ENCODE measurements at regions not wholly inside any gene's neighbourhood (a gene's known extent, or its start where the extent isn't known, plus 50 kb on each side); places are given as distances from the start of the nearest gene placed in this dataset.
A peak's percentile ranks its signal among the peaks of the same experiment; 100 is the strongest.

- no peak overlapping the region for H3K4me3 ChIP-seq (ENCODE audit: low read depth, low read length)
- 95% methylated on average over 2 of the region's 2 CpGs for WGBS
Measured at GRCh38 chr3:176926688-176927087, 270.6 kb downstream of the TBL1XR1 start.

DNA sequence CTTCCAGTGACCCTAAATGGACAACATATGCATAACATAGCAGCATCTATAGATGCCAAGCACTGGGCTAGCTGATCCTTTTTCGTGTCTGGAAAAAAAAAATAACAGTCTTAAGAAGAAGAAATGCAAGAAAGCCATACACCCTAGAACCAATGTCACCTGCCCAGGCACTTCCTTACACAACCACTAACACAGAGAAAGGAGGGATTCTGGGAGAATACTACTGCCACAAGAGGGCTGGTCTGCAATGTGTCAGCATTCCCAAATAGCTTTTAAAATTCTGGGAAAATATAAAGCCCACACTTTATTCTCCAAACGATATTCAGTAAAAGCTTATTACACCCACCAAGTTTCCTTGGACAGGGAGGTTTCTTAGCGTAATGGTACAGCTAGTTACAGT lies 271.2 kb downstream of the TBL1XR1 start:
- Histone ChIP-seq H3K4me1 (ENCODE audit: insufficient read depth) (no peaks in the 10 kb centered on the region), H3K27ac (ENCODE audit: low read depth) (no peak overlapping the region), H3K4me3 (ENCODE audit: low read depth, low read length) (no peak overlapping the region), H3K36me3 (ENCODE audit: insufficient read depth) (no peaks in the 10 kb centered on the region)
- 73% methylated on average over 3 of the region's 3 CpGs for WGBS
- DNase-seq (ENCODE audit: extremely low spot score) = no peak

More at GRCh38 chr3:176926688-176927087, 270.6 kb downstream of the TBL1XR1 start:
- no peak for DNase-seq (ENCODE audit: extremely low spot score)
- no peak overlapping the region for H3K27ac ChIP-seq (ENCODE audit: low read depth)
- no peaks in the 10 kb centered on the region for H3K36me3 ChIP-seq (ENCODE audit: insufficient read depth)
- H3K4me1 ChIP-seq (ENCODE audit: insufficient read depth) = no peaks in the 10 kb centered on the region

GRCh38 chr3:176920766-176921160 lies 276.5 kb downstream of the TBL1XR1 start:
- H3K4me3 ChIP-seq (ENCODE audit: low read depth, low read length) = no peak overlapping the region
- DNase-seq (ENCODE audit: extremely low spot score) = no peak
- H3K4me1 ChIP-seq (ENCODE audit: insufficient read depth) = no peaks in the 10 kb centered on the region
- no peak overlapping the region for H3K27ac ChIP-seq (ENCODE audit: low read depth)
- no peaks in the 10 kb centered on the region for H3K36me3 ChIP-seq (ENCODE audit: insufficient read depth)
- WGBS = 64% methylated on average over 5 of the region's 5 CpGs

- WGBS = 74% methylated on average over 11 of the region's 11 CpGs
- no peak for DNase-seq (ENCODE audit: extremely low spot score)
- Histone ChIP-seq H3K36me3 (ENCODE audit: insufficient read depth) (no peaks in the 10 kb centered on the region), H3K4me3 (ENCODE audit: low read depth, low read length) (no peak overlapping the region), H3K27ac (ENCODE audit: low read depth) (no peak overlapping the region), H3K4me1 (ENCODE audit: insufficient read depth) (no peaks in the 10 kb centered on the region)
Measured at GRCh38 chr3:176919836-176920765, 277.2 kb downstream of the TBL1XR1 start.

DNA sequence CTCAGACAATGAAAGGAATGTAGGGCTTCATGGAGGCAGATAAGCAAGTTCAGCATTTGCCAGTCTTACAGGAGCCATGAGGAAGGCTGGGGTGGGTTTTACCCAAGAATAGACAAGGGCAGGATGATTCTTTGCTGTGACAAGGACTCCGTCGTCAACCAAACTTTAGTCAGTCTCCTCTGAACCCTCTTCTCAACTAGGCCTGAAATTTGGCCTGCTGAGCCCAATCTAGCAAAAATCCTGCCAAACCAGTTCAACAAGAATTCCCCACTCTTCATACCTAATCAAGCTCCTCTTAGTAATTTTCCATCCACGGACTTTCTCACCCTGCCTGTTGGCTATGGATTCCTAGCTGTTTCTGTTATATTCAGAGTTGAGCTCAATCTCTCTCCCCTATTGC lies 280.5 kb downstream of the TBL1XR1 start:
- peaks cover 2% of the 10 kb centered on the region for H3K4me1 ChIP-seq (ENCODE audit: insufficient read depth)
- H3K4me3 ChIP-seq (ENCODE audit: low read depth, low read length) = no peak overlapping the region
- H3K27ac ChIP-seq (ENCODE audit: low read depth) = no peak overlapping the region
- DNase-seq (ENCODE audit: extremely low spot score) = no peak
- 87% methylated on average over 3 of the region's 3 CpGs for WGBS
- H3K36me3 ChIP-seq (ENCODE audit: insufficient read depth) = no peaks in the 10 kb centered on the region

DNA sequence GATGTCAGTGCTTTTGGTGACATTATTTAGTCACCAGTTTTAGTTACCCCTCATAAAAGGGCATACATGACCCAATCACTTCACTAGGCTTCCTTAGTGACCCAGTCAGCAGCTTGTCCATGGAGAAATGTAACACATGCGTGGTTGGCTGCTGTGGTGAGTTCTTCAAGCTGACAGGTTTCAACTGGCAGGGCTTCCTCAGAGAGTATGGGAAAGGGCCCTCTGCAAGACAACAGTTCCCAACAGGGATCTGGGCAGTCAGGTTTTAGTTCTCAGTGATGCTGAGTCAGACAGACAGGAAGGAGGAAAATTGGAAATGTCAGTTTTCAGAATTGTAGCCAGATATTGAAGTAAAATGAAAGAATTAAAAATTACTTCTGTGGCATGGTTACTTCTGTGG lies 282.5 kb downstream of the TBL1XR1 start:
- 89% methylated on average over 1 of the region's 1 CpG for WGBS
- no peak for DNase-seq (ENCODE audit: extremely low spot score)
- Histone ChIP-seq H3K36me3 (ENCODE audit: insufficient read depth) (no peaks in the 10 kb centered on the region), H3K4me1 (ENCODE audit: insufficient read depth) (peaks cover 2% of the 10 kb centered on the region), H3K4me3 (ENCODE audit: low read depth, low read length) (no peak overlapping the region), H3K27ac (ENCODE audit: low read depth) (no peak overlapping the region)

DNA sequence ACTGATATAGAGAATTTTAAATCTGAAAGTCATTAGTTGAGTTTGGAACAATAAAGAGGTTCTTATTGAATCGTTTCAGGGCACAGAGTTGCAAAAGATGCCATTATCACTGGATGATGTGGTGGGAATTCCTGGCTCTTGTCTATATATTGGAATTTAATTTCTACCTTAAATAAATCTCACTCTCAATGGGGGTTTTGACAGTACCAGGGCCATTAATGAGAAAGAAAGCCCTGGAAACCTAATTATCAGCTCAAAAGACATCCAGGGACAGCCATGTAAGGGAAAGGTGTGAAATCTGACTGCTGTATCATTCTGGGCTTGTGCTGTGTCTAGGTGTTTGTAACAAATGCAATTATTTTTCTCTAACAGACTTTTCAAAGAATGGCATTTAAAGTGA lies 285.7 kb downstream of the TBL1XR1 start:
- H3K27ac ChIP-seq (ENCODE audit: low read depth) = no peak overlapping the region
- H3K4me1 ChIP-seq (ENCODE audit: insufficient read depth) = peaks cover 2% of the 10 kb centered on the region
- no peak for DNase-seq (ENCODE audit: extremely low spot score)
- H3K4me3 ChIP-seq (ENCODE audit: low read depth, low read length) = no peak overlapping the region
- no peaks in the 10 kb centered on the region for H3K36me3 ChIP-seq (ENCODE audit: insufficient read depth)
- 89% methylated on average over 1 of the region's 1 CpG for WGBS

- 89% methylated on average over 4 of the region's 4 CpGs for WGBS
- no peak for DNase-seq (ENCODE audit: extremely low spot score)
- no peak overlapping the region for H3K4me3 ChIP-seq (ENCODE audit: low read depth, low read length)
- H3K27ac ChIP-seq (ENCODE audit: low read depth) = no peak overlapping the region
- no peaks in the 10 kb centered on the region for H3K4me1 ChIP-seq (ENCODE audit: insufficient read depth)
- H3K36me3 ChIP-seq (ENCODE audit: insufficient read depth) = no peaks in the 10 kb centered on the region
Measured at GRCh38 chr3:176909044-176909443, 288.2 kb downstream of the TBL1XR1 start.

DNA sequence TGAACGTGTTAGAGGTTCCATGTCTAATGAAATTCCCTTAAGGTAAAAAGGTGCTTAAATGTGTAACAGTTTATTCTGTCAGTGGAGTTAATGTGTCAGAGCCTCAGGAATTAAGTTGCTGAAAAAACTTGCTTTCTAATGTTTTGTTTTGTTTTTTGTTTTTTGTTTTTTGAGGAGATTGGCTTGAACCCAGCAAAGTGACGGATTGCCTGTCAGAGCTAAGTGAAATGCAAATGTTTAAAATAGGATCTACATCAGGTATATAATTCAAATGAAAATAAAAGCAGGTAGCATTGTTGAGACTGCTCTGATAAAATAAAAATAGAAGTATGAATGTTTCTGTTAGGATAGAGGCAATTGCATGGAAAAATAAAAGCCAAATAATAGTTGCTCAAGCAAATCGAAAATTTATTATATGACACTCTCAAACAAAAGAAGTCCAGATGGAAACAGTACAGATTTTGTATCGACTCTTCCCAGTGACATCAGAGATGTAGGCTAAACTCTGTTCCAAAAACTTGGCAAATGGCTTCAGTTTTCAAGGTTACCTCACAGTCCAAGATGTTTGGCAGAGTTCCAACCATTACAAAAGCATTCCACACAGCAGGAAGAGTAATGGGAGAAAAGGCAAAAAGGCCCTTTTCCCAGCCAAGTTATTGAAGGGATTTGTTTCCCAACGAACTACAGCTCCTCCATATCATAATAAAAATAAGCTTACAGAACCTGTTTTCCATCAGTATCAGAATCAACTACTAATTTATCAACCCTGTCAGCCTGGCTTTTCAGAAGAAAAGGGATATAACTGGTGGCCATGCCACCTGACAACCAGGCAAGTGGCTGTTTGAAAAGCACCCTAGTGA lies 291.0 kb downstream of the TBL1XR1 start:
- Histone ChIP-seq H3K4me1 (ENCODE audit: insufficient read depth) (no peaks in the 10 kb centered on the region), H3K27ac (ENCODE audit: low read depth) (no peak overlapping the region), H3K36me3 (ENCODE audit: insufficient read depth) (no peaks in the 10 kb centered on the region), H3K4me3 (ENCODE audit: low read depth, low read length) (no peak overlapping the region)
- peak; percentile 50 for DNase-seq (ENCODE audit: extremely low spot score)
- WGBS = 38% methylated on average over 5 of the region's 5 CpGs

DNA sequence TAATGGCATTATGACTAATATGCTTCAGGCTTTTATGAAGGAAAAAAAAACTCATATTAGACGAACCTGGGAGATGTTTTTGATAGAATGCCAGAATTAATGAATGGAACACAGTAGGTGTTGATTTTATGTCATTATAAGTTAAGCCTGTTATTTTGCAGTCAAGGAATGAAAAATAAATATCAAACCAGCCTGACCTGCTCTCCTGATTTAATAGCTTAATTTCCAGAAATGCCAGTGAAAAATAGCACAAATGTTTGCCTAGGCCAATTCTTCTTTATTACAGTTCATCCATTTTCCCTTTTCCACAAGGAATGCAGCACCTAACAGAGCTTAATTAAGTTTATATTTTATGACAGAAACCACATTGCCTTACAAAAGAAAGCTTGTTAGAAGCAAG lies 292.0 kb downstream of the TBL1XR1 start:
- Histone ChIP-seq H3K36me3 (ENCODE audit: insufficient read depth) (no peaks in the 10 kb centered on the region), H3K4me3 (ENCODE audit: low read depth, low read length) (no peak overlapping the region), H3K27ac (ENCODE audit: low read depth) (no peak overlapping the region), H3K4me1 (ENCODE audit: insufficient read depth) (no peaks in the 10 kb centered on the region)
- 10% methylated on average over 1 of the region's 1 CpG for WGBS
- DNase-seq (ENCODE audit: extremely low spot score) = no peak

- no peak for DNase-seq (ENCODE audit: extremely low spot score)
- 61% methylated on average over 4 of the region's 4 CpGs for WGBS
- no peaks in the 10 kb centered on the region for H3K36me3 ChIP-seq (ENCODE audit: insufficient read depth)
- no peaks in the 10 kb centered on the region for H3K4me1 ChIP-seq (ENCODE audit: insufficient read depth)
- H3K4me3 ChIP-seq (ENCODE audit: low read depth, low read length) = no peak overlapping the region
- no peak overlapping the region for H3K27ac ChIP-seq (ENCODE audit: low read depth)
Measured at GRCh38 chr3:176904506-176904905, 292.8 kb downstream of the TBL1XR1 start.

DNA sequence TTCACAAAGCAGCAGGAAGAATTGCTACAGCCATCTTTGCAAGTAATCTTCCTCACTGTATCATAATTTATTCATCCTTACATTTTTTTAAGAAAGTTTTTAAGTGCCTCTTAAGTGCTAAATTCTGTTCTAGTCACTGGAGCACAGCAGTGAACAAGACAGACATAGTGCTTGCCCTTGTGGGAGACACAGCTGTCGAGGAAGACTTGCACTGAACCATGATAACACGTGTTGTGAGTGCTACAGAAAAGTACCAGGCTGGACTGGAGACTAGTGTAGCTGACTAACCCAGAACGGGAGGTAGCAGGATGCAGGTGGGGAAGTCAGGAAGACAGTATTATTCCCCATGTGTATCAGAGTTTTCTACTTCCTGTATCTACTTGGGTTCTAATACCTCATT lies 300.6 kb downstream of the TBL1XR1 start:
- no peak for DNase-seq (ENCODE audit: extremely low spot score)
- no peak overlapping the region for H3K4me3 ChIP-seq (ENCODE audit: low read depth, low read length)
- H3K27ac ChIP-seq (ENCODE audit: low read depth) = no peak overlapping the region
- 56% methylated on average over 3 of the region's 3 CpGs for WGBS
- H3K36me3 ChIP-seq (ENCODE audit: insufficient read depth) = no peaks in the 10 kb centered on the region
- no peaks in the 10 kb centered on the region for H3K4me1 ChIP-seq (ENCODE audit: insufficient read depth)

DNA sequence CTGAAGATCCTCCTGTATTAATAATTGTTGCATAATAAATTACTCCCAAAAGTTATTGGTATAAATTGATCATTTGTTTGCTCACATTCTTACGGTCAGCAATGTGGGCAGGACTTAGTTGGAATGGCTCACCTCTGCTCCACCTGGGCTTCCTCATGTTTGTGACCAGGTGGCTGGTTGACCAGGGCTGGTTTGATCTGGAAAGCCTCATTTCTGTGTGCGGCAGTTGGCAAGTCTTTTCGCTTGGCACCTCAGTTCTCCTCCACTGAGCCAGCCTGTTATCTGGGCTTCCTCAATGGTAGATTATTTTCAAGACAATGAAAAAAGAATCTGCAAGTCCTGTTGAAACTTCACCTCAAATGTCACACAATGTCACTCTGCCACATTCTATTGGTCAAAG lies 301.1 kb downstream of the TBL1XR1 start:
- 94% methylated on average over 3 of the region's 3 CpGs for WGBS
- H3K27ac ChIP-seq (ENCODE audit: low read depth) = no peak overlapping the region
- no peaks in the 10 kb centered on the region for H3K36me3 ChIP-seq (ENCODE audit: insufficient read depth)
- DNase-seq (ENCODE audit: extremely low spot score) = no peak
- H3K4me1 ChIP-seq (ENCODE audit: insufficient read depth) = no peaks in the 10 kb centered on the region
- H3K4me3 ChIP-seq (ENCODE audit: low read depth, low read length) = no peak overlapping the region

DNA sequence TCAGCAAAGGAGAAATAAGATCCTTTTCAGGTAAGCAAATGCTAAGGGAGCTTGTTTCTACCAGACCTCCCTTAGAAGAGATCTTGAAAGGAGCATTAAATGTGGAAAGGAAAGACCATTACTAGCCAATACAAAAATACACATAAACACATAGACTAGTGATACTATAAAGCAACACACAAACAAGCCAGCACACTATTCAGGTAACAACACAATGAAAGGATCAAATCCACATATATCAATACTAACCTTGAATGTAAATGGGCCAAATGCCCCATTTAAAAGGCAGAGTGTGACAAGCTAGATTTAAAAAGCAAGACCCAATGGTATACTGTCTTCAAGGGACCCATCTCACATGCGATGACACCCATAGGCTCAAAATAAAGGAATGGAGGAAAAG lies 317.6 kb downstream of the TBL1XR1 start:
- no peaks in the 10 kb centered on the region for H3K36me3 ChIP-seq (ENCODE audit: insufficient read depth)
- H3K4me3 ChIP-seq (ENCODE audit: low read depth, low read length) = no peak overlapping the region
- no peaks in the 10 kb centered on the region for H3K4me1 ChIP-seq (ENCODE audit: insufficient read depth)
- WGBS = 96% methylated on average over 1 of the region's 1 CpG
- DNase-seq (ENCODE audit: extremely low spot score) = no peak
- no peak overlapping the region for H3K27ac ChIP-seq (ENCODE audit: low read depth)
